Type B pancreatic cell (in vitro differentiated cells): ENCODE measurements at regions not wholly inside any gene's neighbourhood (a gene's known extent, or its start where the extent isn't known, plus 50 kb on each side); places are given as distances from the start of the nearest gene placed in this dataset.

Experiments
- DNase-seq: peaks from one replicate; pipeline ENCODE4 v3.0.0; 2021; ENCODE audit warnings: mixed read lengths; ENCODE audit not compliant: unreplicated experiment; ENCODE audit errors: extremely low spot score
- H3K27ac Mint-ChIP-seq: 2 replicates; pipeline ENCODE4 v1.8.0; 2021; ENCODE audit warnings: mild to moderate bottlenecking, mixed read lengths
- H3K27me3 Mint-ChIP-seq: 2 replicates; pipeline ENCODE4 v1.8.0; 2021; ENCODE audit warnings: mixed read lengths
- H3K36me3 Mint-ChIP-seq: 2 replicates; pipeline ENCODE4 v1.8.0; 2021; ENCODE audit warnings: mixed read lengths
- H3K4me1 Mint-ChIP-seq: one replicate; pipeline ENCODE4 v1.8.0; 2021; ENCODE audit warnings: mixed read lengths; ENCODE audit not compliant: unreplicated experiment
- H3K4me3 Mint-ChIP-seq: 2 replicates; pipeline ENCODE4 v1.8.0; 2021; ENCODE audit warnings: mild to moderate bottlenecking, mixed read lengths
- H3K9me3 Mint-ChIP-seq: 2 replicates; pipeline ENCODE4 v1.8.0; 2021; ENCODE audit warnings: mixed read lengths
- TF ChIP-seq, protein P1 (sequence below): fragments of 200-600 bp; sonication (generic); conservative IDR thresholded peaks from 2 replicates; pipeline ENCODE4 v1.5.0; 2021; ENCODE audit warnings: antibody characterized with exemption, mild to moderate bottlenecking

DNA sequence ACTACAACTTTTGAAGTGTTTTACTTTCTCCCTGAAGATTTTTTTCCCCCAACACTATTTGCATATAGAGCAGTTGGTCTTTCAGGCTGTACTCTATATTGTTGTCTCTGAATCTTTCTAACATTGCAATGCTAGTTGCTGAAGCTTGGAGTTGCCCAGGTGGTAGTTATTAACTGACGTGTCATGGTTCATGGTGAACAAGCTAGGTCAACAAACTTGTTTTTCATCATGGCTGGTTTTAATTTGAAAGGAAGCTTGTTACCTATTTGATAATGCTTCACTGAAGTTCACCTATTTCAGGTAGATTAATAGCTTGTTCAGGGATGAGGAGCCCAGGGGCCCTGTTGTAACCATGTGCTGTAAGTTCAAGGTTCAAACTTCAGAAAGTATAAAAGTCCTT, 158.8 kb upstream of the ZEB2 start:
- no peaks in the 10 kb centered on the region for H3K36me3 Mint-ChIP-seq
- no peak overlapping the region for H3K27ac Mint-ChIP-seq
- peaks cover 14% of the 10 kb centered on the region for H3K4me1 Mint-ChIP-seq
- TF ChIP-seq, protein P1, sequence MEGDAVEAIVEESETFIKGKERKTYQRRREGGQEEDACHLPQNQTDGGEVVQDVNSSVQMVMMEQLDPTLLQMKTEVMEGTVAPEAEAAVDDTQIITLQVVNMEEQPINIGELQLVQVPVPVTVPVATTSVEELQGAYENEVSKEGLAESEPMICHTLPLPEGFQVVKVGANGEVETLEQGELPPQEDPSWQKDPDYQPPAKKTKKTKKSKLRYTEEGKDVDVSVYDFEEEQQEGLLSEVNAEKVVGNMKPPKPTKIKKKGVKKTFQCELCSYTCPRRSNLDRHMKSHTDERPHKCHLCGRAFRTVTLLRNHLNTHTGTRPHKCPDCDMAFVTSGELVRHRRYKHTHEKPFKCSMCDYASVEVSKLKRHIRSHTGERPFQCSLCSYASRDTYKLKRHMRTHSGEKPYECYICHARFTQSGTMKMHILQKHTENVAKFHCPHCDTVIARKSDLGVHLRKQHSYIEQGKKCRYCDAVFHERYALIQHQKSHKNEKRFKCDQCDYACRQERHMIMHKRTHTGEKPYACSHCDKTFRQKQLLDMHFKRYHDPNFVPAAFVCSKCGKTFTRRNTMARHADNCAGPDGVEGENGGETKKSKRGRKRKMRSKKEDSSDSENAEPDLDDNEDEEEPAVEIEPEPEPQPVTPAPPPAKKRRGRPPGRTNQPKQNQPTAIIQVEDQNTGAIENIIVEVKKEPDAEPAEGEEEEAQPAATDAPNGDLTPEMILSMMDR, result no peak
- H3K4me3 Mint-ChIP-seq, result no peak overlapping the region
- peaks cover 16% of the 10 kb centered on the region for H3K27me3 Mint-ChIP-seq
- no peaks in the 10 kb centered on the region for H3K9me3 Mint-ChIP-seq
- no peak for DNase-seq

- H3K9me3 Mint-ChIP-seq, result no peaks in the 10 kb centered on the region
- DNase-seq, result no peak
Observed at GRCh38 chr2:144675731-144676130, 155.8 kb upstream of the ZEB2 start.

DNA sequence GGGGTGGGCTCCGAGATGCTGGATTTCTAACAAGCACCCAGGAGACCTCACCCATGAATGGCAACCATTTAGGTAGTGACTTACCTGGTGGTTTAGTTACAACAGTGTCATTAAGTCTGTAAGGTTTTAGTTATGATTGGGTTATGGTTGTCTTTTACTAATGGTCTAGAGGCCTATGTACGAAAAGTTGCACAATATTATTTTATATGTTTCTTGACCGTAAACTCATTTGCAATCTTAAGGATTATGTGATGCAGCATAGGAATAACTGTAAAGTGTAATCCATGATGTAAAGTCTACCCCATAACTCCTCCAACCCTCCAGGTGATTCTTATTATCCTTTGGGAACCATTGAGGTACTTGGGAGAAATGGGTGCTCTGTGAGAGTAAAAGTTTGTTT, 155.4 kb upstream of the ZEB2 start:
- H3K4me1 Mint-ChIP-seq, result peaks cover 5% of the 10 kb centered on the region
- TF ChIP-seq, protein P1, result no peak
- H3K9me3 Mint-ChIP-seq, result no peaks in the 10 kb centered on the region
- H3K27ac Mint-ChIP-seq, result no peak overlapping the region
- H3K4me3 Mint-ChIP-seq, result no peak overlapping the region
- DNase-seq, result no peak
- no peaks in the 10 kb centered on the region for H3K36me3 Mint-ChIP-seq
- peaks cover 19% of the 10 kb centered on the region for H3K27me3 Mint-ChIP-seq

More at GRCh38 chr2:144675731-144676130, 155.8 kb upstream of the ZEB2 start:
- Mint-ChIP-seq H3K4me1 (peaks cover 5% of the 10 kb centered on the region), H3K27me3 (peaks cover 19% of the 10 kb centered on the region), H3K4me3 (no peak overlapping the region), H3K27ac (no peak overlapping the region), H3K36me3 (no peaks in the 10 kb centered on the region)
- TF ChIP-seq, protein P1, result no peak

DNA sequence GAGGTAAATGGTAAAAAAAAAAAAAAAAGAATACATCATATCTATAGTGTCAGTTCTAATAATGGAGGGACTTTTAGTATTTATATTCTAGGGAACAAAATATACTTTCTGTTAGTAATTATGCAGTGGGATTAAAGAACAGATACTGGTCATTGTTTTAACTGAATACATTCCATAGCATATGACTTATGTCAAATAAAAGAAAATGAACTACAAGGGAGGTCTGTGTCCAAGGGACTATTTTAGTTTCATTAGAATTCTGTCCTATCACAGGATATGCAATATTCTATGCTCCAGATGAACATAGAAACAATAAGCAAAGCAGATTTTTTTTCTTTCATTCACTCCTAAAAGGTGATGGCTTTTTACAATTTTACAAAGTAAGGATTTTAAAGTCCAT, 154.2 kb upstream of the ZEB2 start:
- DNase-seq, result no peak
- Mint-ChIP-seq H3K27ac (no peak overlapping the region), H3K4me1 (peaks cover 5% of the 10 kb centered on the region), H3K9me3 (no peaks in the 10 kb centered on the region), H3K36me3 (no peaks in the 10 kb centered on the region), H3K4me3 (no peak overlapping the region), H3K27me3 (peaks cover 28% of the 10 kb centered on the region)
- TF ChIP-seq, protein P1, result no peak

GRCh38 chr2:144673456-144673855, 153.5 kb upstream of the ZEB2 start:
- H3K4me3 Mint-ChIP-seq, result no peak overlapping the region
- no peak for DNase-seq

More at GRCh38 chr2:144673456-144673855, 153.5 kb upstream of the ZEB2 start:
- peaks cover 2% of the 10 kb centered on the region for H3K4me1 Mint-ChIP-seq
- no peaks in the 10 kb centered on the region for H3K9me3 Mint-ChIP-seq
- no peaks in the 10 kb centered on the region for H3K36me3 Mint-ChIP-seq
- TF ChIP-seq, protein P1, result no peak
- H3K27me3 Mint-ChIP-seq, result peaks cover 22% of the 10 kb centered on the region
- no peak overlapping the region for H3K27ac Mint-ChIP-seq
